Activated gamma-delta T cell treated with Interleukin-2 at 50 U/mL for 16 hours (primary cell): ENCODE measurements at regions not wholly inside any gene's neighbourhood (a gene's known extent, or its start where the extent isn't known, plus 50 kb on each side); places are given as distances from the start of the nearest gene placed in this dataset.

Source experiments
- DNase-seq: peaks from one replicate; pipeline ENCODE4 v3.0.0-alpha.2; 2020

- DNase-seq: no peak
Measured at GRCh38 chr22:47987885-47988515, 1225.5 kb downstream of the TBC1D22A start.

GRCh38 chr22:47976219-47976618, 1213.8 kb downstream of the TBC1D22A start:
- DNase-seq: no peak

DNA sequence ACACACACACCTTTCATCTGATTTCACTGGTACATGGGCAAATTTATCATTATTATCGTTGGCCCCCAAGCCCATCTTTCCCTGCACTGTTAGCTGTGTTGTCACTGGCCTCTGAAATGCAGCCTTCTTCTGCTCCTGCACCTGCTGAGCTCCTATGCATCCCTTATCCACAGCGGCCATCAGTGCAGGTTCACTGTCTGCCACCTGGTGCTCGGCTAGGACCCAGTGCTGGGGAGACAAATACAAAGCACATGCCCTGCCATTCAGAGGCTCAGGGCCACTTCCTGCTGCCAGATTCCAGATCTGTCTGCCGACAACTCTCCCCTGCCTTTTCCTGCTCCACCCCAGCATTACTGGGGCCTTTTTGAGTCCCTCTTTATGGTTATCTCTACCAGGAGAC, 1205.4 kb downstream of the TBC1D22A start:
- no peak for DNase-seq

- no peak for DNase-seq
Measured at GRCh38 chr22:47966316-47966715, 1203.9 kb downstream of the TBC1D22A start.

GRCh38 chr22:47965896-47966295, 1203.4 kb downstream of the TBC1D22A start:
- DNase-seq: no peak

- DNase-seq: no peak
Measured at GRCh38 chr22:47965066-47965465, 1202.6 kb downstream of the TBC1D22A start.

DNA sequence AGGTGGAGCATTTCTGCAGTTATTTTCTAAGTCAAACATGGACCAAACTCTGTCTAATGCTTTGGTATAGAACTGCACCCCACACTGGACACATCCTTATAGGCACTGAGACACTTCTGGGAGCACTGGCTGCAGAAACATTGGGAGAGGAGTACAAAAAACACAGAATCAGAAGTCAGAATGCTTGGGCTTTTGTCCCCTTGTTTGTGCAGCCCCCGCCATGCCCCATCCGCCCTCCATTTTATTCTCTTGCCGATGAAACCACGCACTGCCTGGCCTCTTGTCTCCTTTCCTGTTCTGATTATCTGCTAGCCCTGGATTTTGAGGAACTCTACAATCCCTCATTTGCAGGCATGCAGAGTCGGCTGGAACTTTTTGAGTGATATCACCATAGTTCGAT, 1201.2 kb downstream of the TBC1D22A start:
- DNase-seq: no peak

DNA sequence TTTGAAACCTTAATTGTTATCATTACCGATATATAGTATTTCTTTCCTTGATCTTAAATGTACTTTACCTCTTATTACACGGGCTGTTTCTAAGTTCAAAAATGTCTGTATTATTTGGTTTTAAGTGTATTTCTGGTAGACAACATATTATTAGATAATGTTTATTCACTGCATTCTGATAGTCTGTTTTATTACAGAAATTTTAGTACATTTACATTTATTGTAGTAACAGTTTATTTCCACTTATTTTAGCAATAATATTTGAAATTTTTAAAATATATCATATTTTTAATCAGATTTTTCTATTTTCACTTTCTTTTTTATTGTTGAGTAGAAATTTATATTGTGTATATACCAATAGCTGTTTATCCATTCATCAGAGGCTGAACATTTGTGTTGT, 1195.2 kb downstream of the TBC1D22A start:
- DNase-seq: no peak

- no peak for DNase-seq
Measured at GRCh38 chr22:47954107-47954506, 1191.7 kb downstream of the TBC1D22A start.

DNA sequence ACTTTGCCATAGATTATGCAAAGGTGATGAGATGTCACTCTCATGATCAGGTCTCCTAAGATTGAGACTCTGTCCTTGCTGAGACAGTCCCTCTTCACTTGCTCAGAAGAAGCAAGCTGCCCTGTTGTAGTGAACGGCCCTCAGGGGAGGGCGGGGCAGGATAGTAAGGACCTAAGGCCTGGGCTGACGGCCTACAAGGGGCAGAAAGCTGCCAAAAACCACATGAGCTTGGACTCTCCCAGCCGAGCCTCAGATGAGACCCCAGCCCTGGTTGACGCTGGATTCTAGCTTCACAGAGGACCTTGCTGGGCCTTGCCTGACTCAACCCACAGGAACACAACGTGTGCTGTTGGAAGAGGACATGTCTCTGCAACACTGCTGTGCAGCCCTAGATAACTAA, 1182.5 kb downstream of the TBC1D22A start:
- DNase-seq: no peak

- DNase-seq: no peak
Measured at GRCh38 chr22:47943729-47944700, 1181.6 kb downstream of the TBC1D22A start.

- no peak for DNase-seq
Measured at GRCh38 chr22:47940211-47940610, 1177.8 kb downstream of the TBC1D22A start.

- no peak for DNase-seq
Measured at GRCh38 chr22:47933891-47934290, 1171.4 kb downstream of the TBC1D22A start.

DNA sequence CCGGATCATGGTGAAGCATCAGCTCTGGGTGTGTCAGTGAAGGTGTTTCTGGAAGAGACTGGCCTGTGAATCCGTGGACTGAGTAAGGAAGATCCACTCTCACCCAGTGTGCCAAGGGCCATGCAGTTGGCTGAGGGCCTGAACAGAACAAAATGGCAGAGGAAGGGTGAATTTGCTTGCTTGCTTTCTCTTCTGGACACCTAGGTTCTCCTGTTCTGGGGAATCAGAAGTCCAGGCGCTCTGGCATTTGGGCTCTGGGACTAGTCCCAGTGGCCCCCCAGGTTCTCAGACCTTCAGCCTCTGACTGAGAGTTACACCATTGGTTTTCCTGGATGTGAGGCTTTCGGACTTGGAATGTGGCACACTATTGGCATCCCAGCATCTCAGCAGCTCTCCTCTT, 1170.8 kb downstream of the TBC1D22A start:
- DNase-seq: no peak

GRCh38 chr22:47929646-47930185, 1167.3 kb downstream of the TBC1D22A start:
- DNase-seq: no peak

DNA sequence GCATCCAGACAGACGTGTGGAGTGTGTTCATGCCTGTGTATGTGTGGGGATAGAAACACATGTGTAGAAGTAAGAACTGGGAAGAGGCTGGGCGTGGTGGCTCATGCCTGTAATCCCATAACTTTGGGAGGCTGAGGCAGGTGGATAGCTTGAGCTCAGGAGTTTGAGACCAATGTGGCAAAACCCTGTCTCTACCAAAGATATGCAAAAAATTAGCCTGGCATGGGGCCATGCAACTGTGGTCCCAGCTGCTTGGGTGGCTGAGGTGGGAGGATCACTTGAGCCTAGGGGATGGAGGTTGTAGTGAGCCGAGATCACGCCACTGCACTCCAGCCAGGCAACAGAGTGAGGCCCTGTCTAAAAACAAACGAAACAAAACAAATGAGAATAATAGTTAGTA, 1166.6 kb downstream of the TBC1D22A start:
- DNase-seq: no peak

DNA sequence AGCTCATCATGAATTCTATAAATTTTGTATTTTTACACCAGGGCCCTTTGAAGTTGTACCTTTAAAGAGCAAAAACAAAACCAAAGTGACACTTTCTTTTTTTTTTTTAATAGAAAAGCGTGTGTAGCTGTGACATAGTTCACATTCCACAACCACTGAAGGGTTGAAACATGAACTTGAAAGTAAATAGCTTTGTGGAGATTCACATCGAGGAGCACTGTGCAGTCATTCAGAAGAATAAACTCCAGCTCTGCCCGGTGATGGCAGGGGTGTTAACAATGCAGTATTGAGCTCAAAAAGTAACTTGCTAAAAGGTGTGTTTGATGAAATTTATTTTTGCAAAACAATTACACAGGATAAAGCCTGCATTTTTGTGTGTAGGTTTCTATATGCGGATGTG, 1166.2 kb downstream of the TBC1D22A start:
- no peak for DNase-seq

DNA sequence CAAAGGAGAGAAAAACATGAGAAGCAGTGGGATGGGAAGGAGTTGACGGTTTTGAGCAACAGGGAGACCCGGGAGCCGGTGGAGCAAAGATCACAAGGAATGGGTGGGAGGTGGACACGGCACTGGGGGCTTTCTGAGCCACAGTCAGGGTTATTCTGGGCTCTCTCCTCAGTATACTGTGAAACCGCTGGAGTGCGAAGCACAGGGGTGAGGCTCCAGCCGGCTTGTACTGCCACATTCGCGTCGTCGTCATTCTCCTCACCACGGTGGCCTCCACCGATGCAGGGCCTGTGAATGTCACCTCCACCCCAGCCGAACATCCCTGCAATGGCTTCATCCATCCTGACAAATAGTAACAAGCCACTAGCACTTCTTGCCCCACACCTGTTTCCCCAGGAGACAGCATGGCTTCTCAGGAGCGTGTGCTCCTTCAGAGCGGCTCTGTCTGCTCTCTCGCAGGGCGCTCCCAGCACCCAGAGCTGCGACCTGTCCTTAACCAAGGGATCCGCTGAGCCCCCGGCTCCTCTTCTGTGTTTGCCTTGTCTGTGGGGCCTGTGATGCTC, 1165.3 kb downstream of the TBC1D22A start:
- no peak for DNase-seq

- DNase-seq: no peak
Measured at GRCh38 chr22:47923011-47923427, 1160.6 kb downstream of the TBC1D22A start.

DNA sequence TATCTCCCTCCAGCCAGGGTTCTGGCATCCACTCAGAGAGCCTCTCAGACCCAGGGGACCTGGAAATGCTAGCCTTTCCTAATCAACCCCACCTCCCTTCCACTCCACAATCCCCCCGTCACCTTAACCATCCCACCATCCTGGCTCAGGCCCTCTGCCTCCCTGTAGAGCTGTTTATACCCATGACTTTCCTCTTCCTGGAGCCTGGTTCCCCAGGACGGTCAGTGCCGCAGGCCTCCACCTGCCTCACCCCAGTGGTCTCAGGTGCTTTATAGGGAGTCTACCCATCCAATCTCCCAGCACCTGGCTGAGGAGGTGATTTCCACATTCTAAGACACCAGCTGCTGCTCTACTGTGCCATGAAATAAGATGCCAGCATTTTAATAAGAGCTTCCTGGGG, 1159.5 kb downstream of the TBC1D22A start:
- DNase-seq: no peak

DNA sequence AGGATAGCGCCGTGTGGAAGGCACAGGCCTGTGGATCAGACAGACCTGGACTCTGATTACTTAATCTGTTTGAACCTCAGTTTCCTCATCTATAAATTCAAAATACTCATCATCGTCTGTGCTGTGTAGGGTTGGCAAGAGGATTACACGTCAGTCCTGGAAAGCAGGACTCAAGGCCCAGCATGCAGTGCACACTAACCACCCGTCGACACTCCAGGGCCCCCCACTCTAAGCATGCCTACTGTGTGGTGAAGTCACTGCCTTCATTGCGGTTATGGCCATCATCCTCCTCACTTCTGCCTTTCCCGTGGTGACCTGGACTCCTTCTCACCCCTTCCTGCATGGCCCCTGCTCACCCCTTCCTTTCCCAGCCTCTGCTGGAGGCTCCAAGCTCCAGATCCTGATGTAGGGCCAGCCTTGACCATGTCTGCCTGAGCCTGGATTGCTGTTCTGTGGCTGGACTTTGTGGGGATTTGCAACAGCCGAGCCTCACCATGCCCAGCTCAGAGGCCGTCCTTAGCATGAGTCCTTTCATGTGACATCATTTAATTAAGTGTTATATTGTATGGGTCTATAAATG, 1158.0 kb downstream of the TBC1D22A start:
- DNase-seq: no peak

- DNase-seq: no peak
Measured at GRCh38 chr22:47919893-47920292, 1157.4 kb downstream of the TBC1D22A start.

- no peak for DNase-seq
Measured at GRCh38 chr22:47919001-47919441, 1156.6 kb downstream of the TBC1D22A start.
